PC-3 (cell line): ENCODE measurements at regions not wholly inside any gene's neighbourhood (a gene's known extent, or its start where the extent isn't known, plus 50 kb on each side); places are given as distances from the start of the nearest gene placed in this dataset.

Experiments
- CTCF ChIP-seq: fragments of 300-600 bp; sonication (generic); conservative IDR thresholded peaks from 2 replicates; pipeline ENCODE4 v1.5.1; 2017; ENCODE audit warnings: antibody characterized with exemption, low read depth, mild to moderate bottlenecking, low read length
- EZH2 ChIP-seq: fragments of 300-600 bp; sonication (generic); IDR thresholded peaks from one replicate; pipeline ENCODE4 v1.6.1; 2017; ENCODE audit warnings: antibody characterized with exemption, mild to moderate bottlenecking, low read length; ENCODE audit not compliant: unreplicated experiment

- TF ChIP-seq EZH2 (no peak), CTCF (no peak)
Observed at GRCh38 chr2:137823196-137823595, 141.1 kb upstream of the HNMT start.
